K562 (cell line): ENCODE measurements at regions not wholly inside any gene's neighbourhood (a gene's known extent, or its start where the extent isn't known, plus 50 kb on each side); places are given as distances from the start of the nearest gene placed in this dataset.

Source experiments
- ATAC-seq: fragments of 200-7000 bp; cut with Tn5 transposase; 3 replicates; pipeline ENCODE4 v1.9.1; 2020; ENCODE audit warnings: moderate library complexity
- BruUV-seq: library from RNA; stranded (reverse); fragments of 400-500 nt; replicated peaks from 2 replicates; lab custom pipeline; 2021; lab: Mats Ljungman, UMichigan
- CTCF ChIA-PET: fragments of 300-600 bp; formaldehyde crosslinking; extraction: SDS; loops from one replicate; lab custom pipeline; 2021; ENCODE audit warnings: low intra/inter-chr PET ratio; lab: Yijun Ruan, JAX
- POLR2A ChIA-PET: fragments of 300-600, 350-650 bp; sonication (Branson Sonifier 250); formaldehyde crosslinking; extraction: SDS; loops from one replicate; lab custom pipeline; 2021; ENCODE audit warnings: antibody characterized with exemption, inconsistent platforms; lab: Yijun Ruan, JAX
- DNase-seq, 4 experiments: peaks; one replicate each; pipeline versions ENCODE4 v3.0.0 to v3.0.0-alpha.2; 2011 to 2018; ENCODE audit warnings: low spot score in 3 of 4, mixed read lengths in 3 of 4; ENCODE audit errors: extremely low read depth in 1 of 4
- FAIRE-seq: peaks from 2 replicates; lab custom pipeline; 2011; peaks lifted over from hg19 to GRCh38; lab: Jason Lieb, UNC
- H2AFZ ChIP-seq: 2 replicates; pipeline ENCODE4 v1.6.0; 2011; ENCODE audit warnings: low read depth, low read length, control low read depth, inconsistent platforms
- H3K27ac ChIP-seq: fragments of 200-600 bp; 3 replicates; pipeline ENCODE4 v1.8.0; 2011; ENCODE audit warnings: low read depth, mild to moderate bottlenecking, control low read depth, inconsistent platforms, low read length, moderate library complexity, mixed read lengths; ENCODE audit errors: extremely low read depth
- H3K27me3 ChIP-seq, 2 experiments: fragments of 300-600 bp in 1 of 2; 2 replicates in 1 of 2; 3 replicates in 1 of 2; pipeline versions ENCODE4 v1.6.0 to v1.8.0; 2011; ENCODE audit warnings: inconsistent platforms in 2 of 2, low read length in 2 of 2, mild to moderate bottlenecking in 1 of 2, mixed read lengths in 1 of 2, moderate library complexity in 1 of 2; ENCODE audit not compliant: control insufficient read depth in 2 of 2, insufficient read depth in 2 of 2
- H3K36me3 ChIP-seq: fragments of 300-600 bp; 3 replicates; pipeline ENCODE4 v1.8.0; 2011; ENCODE audit warnings: mild to moderate bottlenecking, low read length, inconsistent platforms; ENCODE audit not compliant: control insufficient read depth, insufficient read depth
- H3K4me1 ChIP-seq, 2 experiments: fragments of 200-600 bp in 1 of 2; replicated peaks in 1 of 2; 2 replicates in 1 of 2; 3 replicates in 1 of 2; pipeline versions ENCODE4 v1.5.1 to v1.8.0; 2011; ENCODE audit warnings: inconsistent platforms in 2 of 2, low read length in 2 of 2, mild to moderate bottlenecking in 1 of 2, mixed read lengths in 1 of 2, moderate library complexity in 1 of 2; ENCODE audit not compliant: control insufficient read depth in 2 of 2, insufficient read depth in 2 of 2
- H3K4me2 ChIP-seq: 2 replicates; pipeline ENCODE4 v1.6.1; 2011; ENCODE audit warnings: low read length, control low read depth, inconsistent platforms, mixed read lengths; ENCODE audit not compliant: insufficient read depth
- H3K4me3 ChIP-seq: fragments of 200-600 bp; sonication (generic), shearing (Covaris generic); 2 replicates; pipeline ENCODE4 v1.5.1; 2016; ENCODE audit warnings: control low read depth, inconsistent platforms
- H3K79me2 ChIP-seq: fragments of 200-600 bp; 3 replicates; pipeline ENCODE4 v1.8.0; 2011; ENCODE audit warnings: low read length, inconsistent platforms; ENCODE audit not compliant: control insufficient read depth, insufficient read depth
- H3K9ac ChIP-seq, 2 experiments: 2 replicates each; pipeline versions ENCODE4 v1.6.0 to v1.6.1; 2011; ENCODE audit warnings: low read depth in 2 of 2, low read length in 2 of 2, control low read depth in 1 of 2, inconsistent platforms in 1 of 2, mild to moderate bottlenecking in 1 of 2, mixed read lengths in 1 of 2; ENCODE audit not compliant: insufficient read depth in 1 of 2
- H3K9me1 ChIP-seq: one replicate; pipeline ENCODE4 v1.6.0; 2011; ENCODE audit warnings: inconsistent platforms, mild to moderate bottlenecking, low read length, moderate library complexity; ENCODE audit not compliant: control insufficient read depth, insufficient read depth
- H3K9me3 ChIP-seq: replicated peaks from 2 replicates; pipeline ENCODE4 v1.5.1; 2011; ENCODE audit warnings: low read depth, low read length, inconsistent platforms; ENCODE audit not compliant: control insufficient read depth, insufficient read depth
- H4K20me1 ChIP-seq: replicated peaks from 2 replicates; pipeline ENCODE4 v1.6.1; 2011; ENCODE audit warnings: low read length, inconsistent platforms, mixed read lengths; ENCODE audit not compliant: control insufficient read depth, insufficient read depth
- CBFA2T2 ChIP-seq: fragments of 450-650 bp; conservative IDR thresholded peaks from 2 replicates; pipeline ENCODE4 v1.6.1; 2017; ENCODE audit warnings: mild to moderate bottlenecking
- CHCHD3 ChIP-seq: fragments of 250-450 bp; sonication (Bioruptor Pico); IDR thresholded peaks from 2 replicates; pipeline ENCODE4 v2.1.2; 2022; ENCODE audit warnings: mild to moderate bottlenecking
- E2F4 ChIP-seq: sonication (generic); formaldehyde crosslinking; IDR thresholded peaks from 2 replicates; pipeline ENCODE4 v1.8.0; 2022; ENCODE audit warnings: mild to moderate bottlenecking, low read depth, missing genetic modification reagents
- FOXJ2 ChIP-seq: fragments of 200-800 bp; sonication (Bioruptor generic); IDR thresholded peaks from 2 replicates; pipeline ENCODE4 v1.6.1; 2016; ENCODE audit warnings: missing genetic modification characterization, missing compliant biosample characterization
- FOXM1 ChIP-seq, 2 experiments: fragments of 450-650 bp in 1 of 2; sonication (generic) in 1 of 2; formaldehyde crosslinking in 1 of 2; IDR thresholded peaks; 2 replicates each; pipeline versions ENCODE4 v1.6.1 to v1.9.0; 2017 to 2022; ENCODE audit warnings: low read depth in 2 of 2, mild to moderate bottlenecking in 2 of 2, missing genetic modification reagents in 1 of 2, moderate library complexity in 1 of 2
- FUS ChIP-seq: fragments of 200-400 bp; formaldehyde crosslinking; optimal IDR thresholded peaks from 2 replicates; pipeline ENCODE3; 2017; ENCODE audit warnings: low read depth, low read length
- GABPB1 ChIP-seq: sonication (generic); formaldehyde crosslinking; IDR thresholded peaks from 2 replicates; pipeline ENCODE4 v1.8.0; 2022; ENCODE audit warnings: mild to moderate bottlenecking, missing genetic modification reagents
- HMG20A ChIP-seq: fragments of 450-650 bp; formaldehyde crosslinking; conservative IDR thresholded peaks from 2 replicates; pipeline ENCODE4 v1.4.0; 2020; ENCODE audit warnings: mild to moderate bottlenecking, mixed read lengths
- HNRNPUL1 ChIP-seq: fragments of 200-400 bp; formaldehyde crosslinking; IDR thresholded peaks from 2 replicates; pipeline ENCODE4 v1.6.1; 2017; ENCODE audit warnings: low read length
- KHSRP ChIP-seq: fragments of 450-650 bp; IDR thresholded peaks from 2 replicates; pipeline ENCODE4 v1.6.1; 2017
- POLR3G ChIP-seq: IDR thresholded peaks from 2 replicates; pipeline ENCODE4 v1.6.1; 2011; ENCODE audit not compliant: insufficient read length, insufficient replicate concordance; ENCODE audit errors: extremely low read depth
- PRMT5 ChIP-seq: sonication (generic); formaldehyde crosslinking; IDR thresholded peaks from 2 replicates; pipeline ENCODE4 v1.5.0; 2020; ENCODE audit warnings: missing genetic modification reagents
- ZBTB26 ChIP-seq: fragments of 450-650 bp; formaldehyde crosslinking; IDR thresholded peaks from 2 replicates; pipeline ENCODE4 v1.4.0; 2022; ENCODE audit warnings: missing genetic modification characterization
- ZBTB43 ChIP-seq: sonication (generic); formaldehyde crosslinking; IDR thresholded peaks from 2 replicates; pipeline ENCODE4 v1.8.0; 2023; ENCODE audit warnings: mild to moderate bottlenecking, missing genetic modification reagents
- ZBTB8A ChIP-seq: fragments of 450-650 bp; IDR thresholded peaks from 2 replicates; pipeline ENCODE4 v1.6.1; 2018; ENCODE audit warnings: mild to moderate bottlenecking, moderate library complexity; ENCODE audit not compliant: partially characterized antibody
- ZNF518B ChIP-seq: fragments of 250-450 bp; sonication (Bioruptor Pico); IDR thresholded peaks from 2 replicates; pipeline ENCODE4 v1.5.0; 2021; ENCODE audit warnings: mild to moderate bottlenecking, moderate library complexity
- ZSCAN32 ChIP-seq: fragments of 450-650 bp; formaldehyde crosslinking; IDR thresholded peaks from 2 replicates; pipeline ENCODE4 v1.4.0; 2020; ENCODE audit warnings: mild to moderate bottlenecking, moderate library complexity
- WGBS: fragments of 100-300 bp; shearing (Covaris generic); methylation state at CpG from one replicate; pipeline ENCODE4 v1.1.6; 2016; ENCODE audit warnings: low coverage, mixed read lengths; ENCODE audit not compliant: insufficient coverage; ENCODE audit errors: missing lambda C conversion rate; 5-methylcytosine and 5-hydroxymethylcytosine counted together
- in situ Hi-C: fragments of 300-500 bp; cut with MboI; formaldehyde crosslinking; loops from 4 replicates; pipeline ENCODE4 v1.15.0; 2018; ENCODE audit warnings: inconsistent platforms, mixed read lengths
- intact Hi-C: fragments of 100-400 bp; cut with micrococcal nuclease; formaldehyde crosslinking; loops from 2 replicates; pipeline ENCODE4 v1.14.2; 2022

- ChIA-PET POLR2A (no interaction called here), CTCF (no interaction called here)
- Histone ChIP-seq H3K27ac (no peak overlapping the region), H3K4me3 (no peak overlapping the region), H3K9me3 (no peaks in the 10 kb centered on the region), H4K20me1 (no peaks in the 10 kb centered on the region), H3K79me2 (no peaks in the 10 kb centered on the region), H3K4me2 (no peak overlapping the region), H3K4me1 (no peaks in the 10 kb centered on the region), H3K9me1 (no peaks in the 10 kb centered on the region), H3K9ac (no peak overlapping the region), H2AFZ (no peak overlapping the region), H3K36me3 (no peaks in the 10 kb centered on the region), H3K27me3 (no peaks in the 10 kb centered on the region)
- BruUV-seq = no TSS peak
- ATAC-seq (no peak), FAIRE-seq (no peak), DNase-seq (no peak)
- no peak for TF ChIP-seq ZBTB43 (CRISPR knock-in tag)
- no peak for TF ChIP-seq GABPB1 (CRISPR knock-in tag)
- no peak for TF ChIP-seq ZSCAN32 (CRISPR knock-in tag)
- no peak for TF ChIP-seq POLR3G
- TF ChIP-seq ZBTB26 (CRISPR knock-in tag) = no peak
- no peak for TF ChIP-seq HNRNPUL1
- no peak for TF ChIP-seq FOXJ2 (tag)
- TF ChIP-seq ZNF518B (CRISPR knock-in tag) = no peak
- no peak for TF ChIP-seq ZBTB8A
- no peak for TF ChIP-seq HMG20A
- no peak for TF ChIP-seq PRMT5 (CRISPR knock-in tag)
- TF ChIP-seq FOXM1 (IDR thresholded peaks at IDR 0.05; ENCODE audit: low read depth) = no peak
- TF ChIP-seq FOXM1 (CRISPR knock-in tag; IDR thresholded peaks at IDR 0.05; ENCODE audit: low read depth) = no peak
- no peak for TF ChIP-seq KHSRP
- TF ChIP-seq FUS = no peak
- no peak for TF ChIP-seq E2F4 (CRISPR knock-in tag)
- no peak for TF ChIP-seq CBFA2T2
- TF ChIP-seq CHCHD3 (CRISPR knock-in tag) = no peak
- intact Hi-C loops (no loop called here), in situ Hi-C loops (no loop called here)
- WGBS = 4% methylated on average over 6 of the region's 7 CpGs
Observed at GRCh38 chr1:60367532-60367931, 294.0 kb upstream of the C1orf87 start.
